Stimulated activated naive CD8-positive, alpha-beta T cell treated with anti-CD3 and anti-CD28 coated beads, Interleukin-15, Interleukin-2, amounts not matched to agents 100 ng/mL and 50 ng/mL, for 24 hours (primary cell): ENCODE measurements at regions not wholly inside any gene's neighbourhood (a gene's known extent, or its start where the extent isn't known, plus 50 kb on each side); places are given as distances from the start of the nearest gene placed in this dataset.

Experiments
- H3K27ac Mint-ChIP-seq: one replicate; pipeline ENCODE4 v1.8.0; 2021; ENCODE audit warnings: mild to moderate bottlenecking, mixed read lengths
- H3K27me3 Mint-ChIP-seq: one replicate; pipeline ENCODE4 v1.8.0; 2021; ENCODE audit warnings: mixed read lengths
- H3K36me3 Mint-ChIP-seq: one replicate; pipeline ENCODE4 v1.8.0; 2021; ENCODE audit warnings: low read depth, mixed read lengths
- H3K4me1 Mint-ChIP-seq: one replicate; pipeline ENCODE4 v1.8.0; 2021; ENCODE audit warnings: low read depth, mixed read lengths
- H3K4me3 Mint-ChIP-seq: one replicate; pipeline ENCODE4 v1.8.0; 2021; ENCODE audit warnings: mild to moderate bottlenecking, mixed read lengths
- H3K9me3 Mint-ChIP-seq: one replicate; pipeline ENCODE4 v1.8.0; 2021; ENCODE audit warnings: mixed read lengths

DNA sequence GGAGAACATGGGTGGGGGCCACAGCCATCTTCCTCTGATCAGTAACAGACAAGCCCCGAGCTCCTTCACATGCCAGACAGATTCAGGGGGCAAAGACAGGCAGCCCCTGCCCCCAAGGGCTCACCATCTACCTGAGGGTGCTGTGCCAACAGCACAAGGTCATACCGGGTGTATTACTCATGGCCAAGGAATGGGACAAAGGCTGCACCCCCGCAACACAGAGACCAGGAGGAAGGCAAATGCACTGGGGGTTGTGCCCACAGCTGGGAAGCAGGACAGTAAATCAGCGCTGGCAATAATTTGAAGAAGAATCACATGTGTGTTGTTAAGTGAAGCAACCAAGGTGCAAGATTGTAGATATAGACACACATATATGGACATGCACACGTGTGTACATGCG lies 137.1 kb downstream of the C16orf95 start:
- Mint-ChIP-seq H3K4me1 (no peaks in the 10 kb centered on the region), H3K27ac (no peak overlapping the region), H3K4me3 (no peak overlapping the region), H3K36me3 (no peaks in the 10 kb centered on the region), H3K9me3 (no peaks in the 10 kb centered on the region), H3K27me3 (peaks cover 8% of the 10 kb centered on the region)

DNA sequence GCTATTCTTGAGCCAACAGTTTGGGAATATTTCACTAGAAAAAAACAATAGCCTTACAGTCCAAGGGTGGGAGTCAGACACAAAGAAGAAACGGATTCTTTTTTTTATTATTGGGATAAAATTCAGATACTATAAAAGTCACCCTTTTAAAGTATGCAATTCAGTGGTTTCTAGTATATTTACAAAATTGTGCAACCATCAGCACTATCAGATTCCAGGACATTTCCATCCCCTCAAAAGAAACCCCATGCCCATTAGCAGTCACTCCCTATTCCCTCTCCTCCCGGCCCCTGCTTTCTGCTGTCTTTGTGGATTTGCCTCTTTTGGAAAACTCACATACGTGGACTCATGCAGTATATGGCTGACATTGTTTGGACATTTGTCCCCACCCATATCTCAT lies 134.4 kb downstream of the C16orf95 start:
- Mint-ChIP-seq H3K4me1 (no peaks in the 10 kb centered on the region), H3K36me3 (peaks cover 4% of the 10 kb centered on the region), H3K9me3 (peaks cover 10% of the 10 kb centered on the region), H3K4me3 (no peak overlapping the region), H3K27me3 (peaks cover 4% of the 10 kb centered on the region), H3K27ac (no peak overlapping the region)

DNA sequence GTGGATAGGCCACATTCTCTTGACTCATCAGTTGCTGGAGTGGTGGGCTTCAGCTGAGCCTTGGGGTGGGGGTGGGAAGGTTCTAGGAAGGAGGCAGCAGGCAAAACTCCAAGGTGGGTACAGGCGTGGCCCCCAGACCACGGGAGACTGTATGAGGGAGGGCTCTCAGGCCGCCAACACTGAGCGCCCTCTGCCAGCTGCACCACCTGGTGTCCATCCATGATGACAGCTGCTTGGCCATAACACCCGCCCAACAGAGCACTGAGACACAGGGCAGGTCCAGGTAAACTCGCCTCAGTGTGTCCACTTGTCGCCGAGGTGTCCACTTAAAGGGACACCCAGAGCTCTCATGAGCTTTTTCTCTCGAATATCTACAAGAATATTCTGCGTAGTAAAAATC lies 133.5 kb downstream of the C16orf95 start:
- Mint-ChIP-seq H3K9me3 (peaks cover 15% of the 10 kb centered on the region), H3K36me3 (peaks cover 4% of the 10 kb centered on the region), H3K27ac (no peak overlapping the region), H3K27me3 (no peaks in the 10 kb centered on the region), H3K4me3 (no peak overlapping the region), H3K4me1 (no peaks in the 10 kb centered on the region)

DNA sequence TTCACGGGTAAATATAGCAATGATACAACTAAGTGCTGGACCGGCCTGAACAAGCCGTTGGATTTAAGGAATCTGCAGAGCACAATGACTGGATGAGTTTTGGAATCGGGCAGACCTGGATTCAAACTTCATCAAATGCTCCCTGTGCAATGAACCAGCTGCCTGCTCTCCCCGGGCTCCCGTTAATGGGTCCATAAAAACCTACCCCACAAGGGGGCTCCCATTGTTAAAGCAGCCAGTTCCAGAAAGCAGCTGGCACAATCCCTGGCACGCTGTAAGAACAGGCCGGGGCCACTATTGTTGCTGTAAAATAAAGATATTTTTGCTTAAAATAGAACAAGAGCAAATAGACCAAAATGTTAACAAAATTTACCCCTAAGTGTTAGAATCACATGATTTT lies 131.9 kb downstream of the C16orf95 start:
- Mint-ChIP-seq H3K4me1 (no peaks in the 10 kb centered on the region), H3K4me3 (no peak overlapping the region), H3K27me3 (no peaks in the 10 kb centered on the region), H3K36me3 (peaks cover 4% of the 10 kb centered on the region), H3K9me3 (peaks cover 17% of the 10 kb centered on the region), H3K27ac (no peak overlapping the region)

DNA sequence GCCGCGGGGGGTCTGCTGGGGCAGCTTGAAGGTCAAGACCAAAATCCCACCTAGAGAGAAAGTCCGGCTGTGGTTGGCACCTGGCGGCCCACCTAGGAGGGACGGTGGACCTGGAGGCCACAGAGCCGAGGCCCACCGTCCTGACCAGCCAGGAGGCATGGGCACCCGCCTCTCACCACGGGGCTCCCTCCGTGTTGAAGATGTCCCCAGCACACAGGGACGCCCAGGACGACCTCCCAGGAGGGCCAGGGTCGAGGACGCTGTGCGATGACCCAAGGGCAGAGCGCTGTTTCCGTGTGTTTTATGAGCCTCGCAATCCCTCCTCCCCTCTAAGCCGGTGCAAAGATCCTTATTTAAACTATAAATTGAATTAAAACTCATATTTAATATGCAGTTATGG lies 131.2 kb downstream of the C16orf95 start:
- Mint-ChIP-seq H3K9me3 (peaks cover 21% of the 10 kb centered on the region), H3K4me3 (no peak overlapping the region), H3K36me3 (peaks cover 4% of the 10 kb centered on the region), H3K27me3 (no peaks in the 10 kb centered on the region), H3K27ac (no peak overlapping the region), H3K4me1 (no peaks in the 10 kb centered on the region)

DNA sequence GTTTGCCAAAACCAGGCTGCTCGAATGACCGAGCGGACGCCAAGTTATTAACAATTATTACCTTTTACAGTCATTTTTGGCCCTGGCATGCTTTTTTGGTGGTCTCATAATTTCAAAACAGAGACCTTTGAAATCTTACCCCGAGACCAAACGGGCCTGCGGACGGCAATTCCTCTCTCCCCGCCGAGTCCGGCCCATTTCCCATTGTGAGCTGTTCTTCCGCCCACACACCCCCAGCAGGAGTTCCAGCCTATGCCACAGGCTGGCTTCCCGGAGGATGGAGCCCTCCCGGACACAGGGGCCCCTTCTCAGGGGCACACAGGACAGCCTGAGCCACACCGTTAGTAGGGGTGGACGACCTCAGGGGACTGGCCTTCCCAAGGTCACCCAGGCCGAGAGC lies 130.7 kb downstream of the C16orf95 start:
- Mint-ChIP-seq H3K27me3 (no peaks in the 10 kb centered on the region), H3K4me1 (no peaks in the 10 kb centered on the region)

DNA sequence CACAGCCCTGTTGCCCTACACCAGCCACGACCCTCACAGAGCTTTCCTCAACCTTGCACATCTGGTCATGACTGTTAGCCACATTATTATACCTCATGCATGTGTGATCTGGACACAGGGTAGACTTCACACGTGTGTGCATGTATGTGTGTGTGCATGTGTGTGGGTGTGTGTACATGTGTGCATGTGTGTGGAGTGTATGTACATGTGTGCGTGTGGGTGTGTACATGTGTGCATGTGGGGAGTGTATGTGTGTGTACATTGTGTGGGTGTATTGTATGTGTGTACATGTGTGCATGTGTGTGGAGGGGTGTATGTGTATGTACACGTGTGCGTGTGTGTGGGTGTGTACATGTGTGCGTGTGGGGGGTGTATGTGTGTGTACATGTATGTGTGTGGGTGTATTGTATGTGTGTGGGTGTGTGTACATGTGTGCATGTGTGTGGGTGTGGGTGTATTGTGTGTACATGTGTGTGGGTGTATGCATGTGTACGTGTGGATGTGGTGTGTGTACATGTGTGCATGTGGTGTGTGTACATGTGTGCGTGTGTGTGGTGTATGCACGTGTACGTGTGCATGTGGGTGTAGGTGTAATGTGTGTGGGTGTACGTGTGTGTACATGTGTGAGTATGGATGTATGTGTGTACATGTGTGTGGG lies 130.2 kb downstream of the C16orf95 start:
- Mint-ChIP-seq H3K27ac (peak overlapping the region; percentile 75), H3K4me1 (no peaks in the 10 kb centered on the region), H3K27me3 (no peaks in the 10 kb centered on the region)

More for the DNA sequence above, 130.7 kb downstream of the C16orf95 start:
- H3K4me3 Mint-ChIP-seq: no peak overlapping the region
- peaks cover 4% of the 10 kb centered on the region for H3K36me3 Mint-ChIP-seq
- peaks cover 21% of the 10 kb centered on the region for H3K9me3 Mint-ChIP-seq
- H3K27ac Mint-ChIP-seq: no peak overlapping the region

DNA sequence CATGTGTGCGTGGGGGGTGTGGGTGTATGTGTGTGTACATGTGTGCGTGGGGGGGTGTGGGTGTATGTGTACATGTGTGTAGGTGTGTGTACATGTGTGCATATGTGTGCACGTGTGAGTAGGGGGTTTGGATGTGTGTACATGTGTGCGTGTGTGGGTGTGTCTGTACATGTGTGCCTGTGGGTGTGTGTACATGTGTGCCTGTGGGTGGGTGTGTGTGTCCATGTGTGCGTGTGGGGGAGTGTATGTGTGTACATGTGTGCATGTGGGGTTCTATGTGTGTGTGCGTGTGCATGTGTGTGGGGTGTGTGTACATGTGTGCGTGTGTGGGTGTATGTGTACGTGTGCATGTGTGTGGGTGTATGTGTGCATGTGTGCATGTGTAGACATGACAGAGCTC lies 129.1 kb downstream of the C16orf95 start:
- Mint-ChIP-seq H3K27me3 (no peaks in the 10 kb centered on the region), H3K9me3 (peaks cover 21% of the 10 kb centered on the region), H3K27ac (no peak overlapping the region), H3K36me3 (peaks cover 4% of the 10 kb centered on the region), H3K4me1 (no peaks in the 10 kb centered on the region), H3K4me3 (no peak overlapping the region)

More for the DNA sequence above, 130.2 kb downstream of the C16orf95 start:
- H3K9me3 Mint-ChIP-seq: peaks cover 21% of the 10 kb centered on the region
- H3K36me3 Mint-ChIP-seq: peaks cover 4% of the 10 kb centered on the region
- peak overlapping the region; percentile 4 for H3K4me3 Mint-ChIP-seq

DNA sequence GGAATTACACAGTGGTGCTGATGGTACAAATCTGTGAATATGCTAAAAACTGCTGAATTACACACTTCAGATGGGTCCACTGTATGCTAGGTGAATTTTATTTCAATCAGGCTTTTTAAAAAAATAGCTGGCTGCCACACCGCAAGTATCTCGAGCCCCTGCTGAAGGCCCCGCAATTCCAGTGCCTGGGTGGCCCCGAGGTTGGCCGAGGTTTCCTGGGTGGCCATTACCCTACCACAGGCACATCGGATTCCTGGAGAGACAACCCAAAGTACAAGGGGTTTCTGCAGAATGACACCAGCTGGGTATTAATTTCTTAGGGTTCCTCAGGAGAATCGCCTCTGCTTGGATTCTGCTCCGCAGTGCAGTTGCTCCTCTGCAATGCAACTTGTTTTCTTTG lies 127.8 kb downstream of the C16orf95 start:
- no peak overlapping the region for H3K27ac Mint-ChIP-seq
- no peaks in the 10 kb centered on the region for H3K27me3 Mint-ChIP-seq
- H3K9me3 Mint-ChIP-seq: peaks cover 21% of the 10 kb centered on the region
- H3K36me3 Mint-ChIP-seq: peaks cover 4% of the 10 kb centered on the region
- H3K4me1 Mint-ChIP-seq: no peaks in the 10 kb centered on the region
- H3K4me3 Mint-ChIP-seq: no peak overlapping the region

DNA sequence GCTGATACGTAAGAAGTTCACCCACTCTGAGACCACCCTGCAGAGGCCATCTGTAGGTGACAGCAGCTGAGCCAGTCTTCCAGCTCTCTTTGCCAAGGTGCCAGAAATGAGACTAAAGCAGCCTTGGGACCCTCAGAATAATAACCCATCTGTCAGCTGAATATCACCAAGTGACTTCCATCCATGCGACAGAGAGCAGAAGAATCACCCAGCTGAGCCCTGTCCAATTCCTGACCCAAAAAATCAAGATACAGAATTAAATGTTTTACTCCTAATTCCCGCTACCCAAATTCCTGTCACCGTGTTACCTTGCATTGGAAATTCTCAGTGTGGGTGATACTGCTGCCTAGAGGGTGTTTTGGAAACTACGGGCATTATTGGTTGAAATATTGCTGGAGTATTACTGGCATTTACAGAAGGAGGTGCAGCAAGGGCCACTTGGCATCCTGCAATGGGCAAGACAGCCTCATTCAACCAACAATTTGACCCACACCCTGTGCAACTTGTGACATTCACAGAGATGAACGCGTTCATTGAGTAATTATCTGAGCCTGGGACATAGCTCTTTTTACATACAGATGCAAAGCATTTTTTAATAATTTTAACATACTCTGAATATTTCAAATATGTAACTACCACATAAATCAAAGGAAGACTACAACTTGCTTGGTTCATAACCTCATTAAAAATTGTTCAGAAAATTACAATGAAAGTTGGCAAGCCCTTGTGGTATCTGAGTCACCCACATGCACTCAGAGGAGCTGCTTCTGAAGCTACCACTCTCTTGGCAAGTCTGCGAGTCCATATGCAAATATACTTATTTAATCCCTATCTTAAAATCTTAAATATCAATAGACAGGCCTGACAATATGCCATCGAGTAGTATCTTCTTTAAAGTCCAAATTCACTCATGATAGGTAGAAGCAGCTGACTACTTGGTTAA lies 126.6 kb downstream of the C16orf95 start:
- peaks cover 4% of the 10 kb centered on the region for H3K36me3 Mint-ChIP-seq
- no peaks in the 10 kb centered on the region for H3K4me1 Mint-ChIP-seq
- H3K27ac Mint-ChIP-seq: no peak overlapping the region
- no peaks in the 10 kb centered on the region for H3K27me3 Mint-ChIP-seq
- H3K9me3 Mint-ChIP-seq: peaks cover 21% of the 10 kb centered on the region
- H3K4me3 Mint-ChIP-seq: no peak overlapping the region

DNA sequence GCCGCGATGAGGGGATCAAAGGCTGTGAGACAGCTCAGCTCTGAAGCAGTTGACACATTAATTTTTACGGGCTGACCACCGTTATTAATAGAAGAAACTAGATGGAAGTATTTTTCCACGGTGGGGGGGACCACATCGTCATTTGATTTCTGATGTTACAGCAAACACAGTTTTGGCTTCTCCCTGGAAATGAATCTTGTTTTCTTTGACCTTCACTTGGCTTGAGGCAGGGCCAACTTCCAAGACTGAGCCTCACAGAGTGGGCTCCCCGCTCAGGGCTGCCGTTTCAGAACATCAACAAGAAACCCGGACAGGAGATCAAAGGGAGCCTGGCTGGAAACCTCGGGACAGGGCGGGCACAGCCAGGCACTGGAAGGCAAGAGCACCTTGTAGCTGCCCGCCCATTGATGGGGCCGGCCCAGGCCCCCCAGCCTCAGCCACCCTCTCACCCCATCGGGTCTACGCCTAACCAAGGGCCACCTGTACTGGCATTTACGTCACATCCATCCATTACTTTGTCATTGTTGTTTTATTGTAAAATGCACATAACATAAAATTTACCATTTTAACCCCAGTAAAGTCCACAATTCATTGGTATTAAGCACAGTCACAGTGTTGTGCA lies 124.6 kb downstream of the C16orf95 start:
- Mint-ChIP-seq H3K4me1 (no peaks in the 10 kb centered on the region), H3K9me3 (peaks cover 13% of the 10 kb centered on the region), H3K27me3 (no peaks in the 10 kb centered on the region), H3K36me3 (no peaks in the 10 kb centered on the region), H3K4me3 (no peak overlapping the region), H3K27ac (no peak overlapping the region)

DNA sequence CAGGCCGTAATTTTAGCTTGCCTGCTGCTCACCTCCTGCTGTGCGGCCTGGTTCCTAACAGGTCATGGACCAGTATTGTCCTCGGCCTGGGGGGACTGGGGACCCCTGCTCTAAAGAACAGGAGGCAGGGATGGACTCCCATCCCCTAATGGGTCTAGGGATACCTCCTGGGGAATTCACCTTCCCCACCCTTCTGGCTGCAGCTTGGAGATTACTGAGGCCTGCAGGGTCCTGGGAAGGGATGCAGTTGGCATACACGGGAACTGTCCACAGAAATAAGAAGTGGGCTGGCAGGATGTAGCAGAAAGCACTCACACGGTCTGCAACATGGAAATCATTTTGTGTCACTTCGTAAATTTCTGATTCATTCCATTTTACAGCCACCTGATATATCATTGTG lies 123.0 kb downstream of the C16orf95 start:
- Mint-ChIP-seq H3K4me1 (no peaks in the 10 kb centered on the region), H3K4me3 (no peak overlapping the region), H3K27ac (no peak overlapping the region), H3K36me3 (no peaks in the 10 kb centered on the region), H3K27me3 (no peaks in the 10 kb centered on the region), H3K9me3 (peaks cover 6% of the 10 kb centered on the region)

DNA sequence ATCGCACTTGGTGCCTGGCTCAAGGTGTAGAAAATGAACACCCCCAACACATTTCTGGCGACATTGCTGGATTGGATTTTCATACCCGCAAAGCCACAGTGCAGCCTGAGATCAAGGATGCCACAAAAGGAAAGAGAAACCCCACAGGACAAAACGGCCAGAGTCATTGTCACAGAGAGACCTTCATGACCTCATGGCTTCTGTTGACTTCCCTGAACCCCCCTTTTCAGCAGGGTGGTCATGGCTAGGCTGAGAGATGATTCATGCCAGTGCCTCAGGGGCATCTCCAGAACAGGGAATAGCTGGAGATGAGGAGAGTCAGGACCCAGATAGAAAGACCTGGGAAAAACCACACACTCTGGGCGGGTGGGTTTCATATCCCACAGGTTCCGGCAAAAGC lies 122.0 kb downstream of the C16orf95 start:
- H3K9me3 Mint-ChIP-seq: peaks cover 5% of the 10 kb centered on the region
- H3K27ac Mint-ChIP-seq: no peak overlapping the region
- no peak overlapping the region for H3K4me3 Mint-ChIP-seq
- H3K4me1 Mint-ChIP-seq: no peaks in the 10 kb centered on the region
- no peaks in the 10 kb centered on the region for H3K27me3 Mint-ChIP-seq
- no peaks in the 10 kb centered on the region for H3K36me3 Mint-ChIP-seq

DNA sequence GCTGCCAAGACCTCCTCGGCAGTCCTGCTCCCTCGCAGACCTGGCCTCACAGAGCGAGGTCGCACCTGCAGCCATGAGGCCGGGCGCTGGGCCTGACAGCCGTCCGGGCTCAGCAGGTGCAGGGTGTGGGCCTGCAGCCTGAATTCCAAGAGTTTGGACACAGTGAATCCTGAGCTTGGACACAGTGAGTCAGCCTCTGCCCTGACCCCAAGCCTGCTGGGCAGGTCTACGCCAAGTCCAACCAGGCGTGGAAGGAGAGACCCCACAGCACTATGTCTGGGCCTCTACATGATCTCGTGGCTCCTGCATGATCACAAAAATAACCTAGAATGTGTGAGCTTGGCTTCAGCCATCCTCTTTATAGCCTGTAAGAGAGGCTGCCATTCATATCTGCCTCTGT lies 121.0 kb downstream of the C16orf95 start:
- Mint-ChIP-seq H3K36me3 (no peaks in the 10 kb centered on the region), H3K4me3 (no peak overlapping the region), H3K27ac (no peak overlapping the region), H3K27me3 (no peaks in the 10 kb centered on the region), H3K9me3 (no peaks in the 10 kb centered on the region), H3K4me1 (no peaks in the 10 kb centered on the region)

DNA sequence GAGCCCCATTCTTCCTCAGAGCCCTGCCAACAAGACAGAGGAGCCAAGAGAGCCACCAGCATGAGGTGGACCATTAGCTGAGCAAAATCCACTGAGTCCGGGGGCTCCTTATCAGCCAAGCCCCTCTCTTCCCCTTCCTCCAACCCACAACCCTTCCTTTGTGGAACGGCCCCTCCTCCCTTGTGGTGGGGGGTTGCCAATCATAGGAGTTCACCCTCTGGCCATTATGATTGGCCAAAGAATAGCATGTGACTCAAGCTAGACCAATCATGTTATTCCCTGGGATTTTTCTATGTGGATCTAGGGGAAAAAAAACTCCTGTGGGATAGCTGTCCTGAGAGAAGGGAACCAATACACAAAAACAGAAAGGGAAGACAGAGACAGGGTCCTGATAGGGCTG lies 120.5 kb downstream of the C16orf95 start:
- H3K36me3 Mint-ChIP-seq: no peaks in the 10 kb centered on the region
- peaks cover under 1% of the 10 kb centered on the region for H3K27me3 Mint-ChIP-seq
- H3K4me1 Mint-ChIP-seq: no peaks in the 10 kb centered on the region
- no peak overlapping the region for H3K27ac Mint-ChIP-seq
- no peak overlapping the region for H3K4me3 Mint-ChIP-seq
- H3K9me3 Mint-ChIP-seq: no peaks in the 10 kb centered on the region
